ENCODE measurements at regions not wholly inside any gene's neighbourhood (a gene's known extent, or its start where the extent isn't known, plus 50 kb on each side); places are given as distances from the start of the nearest gene placed in this dataset.

GRCh38 chr13:40271931-40272775 lies 394.3 kb downstream of the FOXO1 start:
- FAIRE-seq, result no peak

- FAIRE-seq, result no peak
Observed at GRCh38 chr13:40272776-40273139, 393.7 kb downstream of the FOXO1 start.

- no peak for FAIRE-seq
Observed at GRCh38 chr13:40273253-40274025, 393.0 kb downstream of the FOXO1 start.

- no peak for FAIRE-seq
Observed at GRCh38 chr13:40274103-40274502, 392.3 kb downstream of the FOXO1 start.

- no peak for FAIRE-seq
Observed at GRCh38 chr13:40275155-40275554, 391.3 kb downstream of the FOXO1 start.

GRCh38 chr13:40275636-40276035 lies 390.8 kb downstream of the FOXO1 start:
- FAIRE-seq, result no peak

- no peak for FAIRE-seq
Observed at GRCh38 chr13:40283666-40284065, 382.8 kb downstream of the FOXO1 start.

- FAIRE-seq, result no peak
Observed at GRCh38 chr13:40285634-40286033, 380.8 kb downstream of the FOXO1 start.

- FAIRE-seq, result no peak
Observed at GRCh38 chr13:40287428-40287827, 379.0 kb downstream of the FOXO1 start.

- FAIRE-seq, result no peak
Observed at GRCh38 chr13:40288259-40288658, 378.2 kb downstream of the FOXO1 start.

GRCh38 chr13:40290758-40291157 lies 375.7 kb downstream of the FOXO1 start:
- FAIRE-seq, result no peak

GRCh38 chr13:40292108-40292507 lies 374.3 kb downstream of the FOXO1 start:
- no peak for FAIRE-seq

GRCh38 chr13:40292536-40292935 lies 373.9 kb downstream of the FOXO1 start:
- FAIRE-seq, result no peak

- FAIRE-seq, result no peak
Observed at GRCh38 chr13:40302351-40302750, 364.1 kb downstream of the FOXO1 start.

- no peak for FAIRE-seq
Observed at GRCh38 chr13:40304391-40304790, 362.1 kb downstream of the FOXO1 start.

- FAIRE-seq, result no peak
Observed at GRCh38 chr13:40306817-40307216, 359.6 kb downstream of the FOXO1 start.

GRCh38 chr13:40309881-40310280 lies 356.6 kb downstream of the FOXO1 start:
- FAIRE-seq, result no peak

GRCh38 chr13:40311356-40312101 lies 354.9 kb downstream of the FOXO1 start:
- no peak for FAIRE-seq

- FAIRE-seq, result no peak
Observed at GRCh38 chr13:40313269-40314200, 352.9 kb downstream of the FOXO1 start.

GRCh38 chr13:40315416-40316064 lies 350.9 kb downstream of the FOXO1 start:
- FAIRE-seq, result no peak

GRCh38 chr13:40316301-40316700 lies 350.1 kb downstream of the FOXO1 start:
- no peak for FAIRE-seq

GRCh38 chr13:40317980-40318327 lies 348.5 kb downstream of the FOXO1 start:
- no peak for FAIRE-seq
